ENCODE measurements at regions not wholly inside any gene's neighbourhood (a gene's known extent, or its start where the extent isn't known, plus 50 kb on each side); places are given as distances from the start of the nearest gene placed in this dataset.

DNA sequence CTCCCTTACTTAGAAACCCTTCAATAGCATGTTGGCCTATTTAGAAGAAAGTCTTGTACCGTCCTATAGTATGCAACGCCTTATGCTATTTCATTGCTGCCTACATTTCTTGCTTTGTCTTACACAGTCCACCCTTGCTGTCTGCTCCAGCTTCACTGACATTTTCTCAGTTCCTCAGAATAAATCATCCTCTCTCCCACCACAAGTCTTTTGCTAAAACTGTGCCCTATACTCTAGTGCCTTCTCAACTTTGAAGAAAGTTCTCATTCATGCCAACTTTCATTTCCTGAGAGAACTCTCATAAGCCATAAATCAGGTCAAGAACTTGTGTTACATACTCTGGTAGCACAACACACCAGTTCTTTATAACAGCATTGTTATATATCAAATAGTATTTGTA lies 54.3 kb upstream of the COL3A1 start:
- DNase-seq (ENCODE audit: low spot score) = no peak

DNA sequence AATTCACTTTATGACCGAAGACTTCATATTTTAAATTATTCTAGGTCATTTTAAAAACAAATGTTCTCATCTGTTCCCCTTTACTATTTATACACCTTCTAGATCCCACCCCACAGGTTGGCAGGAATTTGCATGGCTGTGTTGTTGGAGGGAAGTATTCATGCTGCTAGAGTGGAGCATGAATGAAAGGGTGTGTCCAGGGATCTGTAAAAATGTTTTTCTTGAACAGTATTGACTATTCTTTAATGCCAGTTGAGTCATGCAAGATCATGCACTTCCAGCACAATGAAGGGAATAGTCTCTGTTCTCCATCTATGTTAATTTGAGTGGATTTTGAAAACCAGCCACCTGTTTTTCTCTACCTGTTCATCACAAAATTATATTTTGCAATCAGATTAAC lies 52.0 kb upstream of the COL3A1 start:
- no peak for DNase-seq (ENCODE audit: low spot score)
